DOHH2 (cell line): ENCODE measurements at regions not wholly inside any gene's neighbourhood (a gene's known extent, or its start where the extent isn't known, plus 50 kb on each side); places are given as distances from the start of the nearest gene placed in this dataset.

Experiments
- CTCF ChIP-seq: fragments of 200-600 bp; sonication (generic); IDR thresholded peaks from one replicate; pipeline ENCODE4 v1.5.1; 2014; ENCODE audit warnings: antibody characterized with exemption, mild to moderate bottlenecking, low read depth, low read length; ENCODE audit not compliant: poor library complexity, severe bottlenecking
- EZH2phosphoT487 ChIP-seq: fragments of 200-600 bp; sonication (generic); IDR thresholded peaks from 2 replicates; pipeline ENCODE4 v1.6.1; 2017; ENCODE audit warnings: borderline replicate concordance, mild to moderate bottlenecking, antibody characterized with exemption, low read length, moderate library complexity, mixed read lengths

- TF ChIP-seq CTCF, result no peak
- no peak for TF ChIP-seq EZH2phosphoT487
Measured at GRCh38 chr12:43281563-43281962, 270.4 kb downstream of the ADAMTS20 start.
